Glutamatergic neuron (in vitro differentiated cells): ENCODE measurements at regions not wholly inside any gene's neighbourhood (a gene's known extent, or its start where the extent isn't known, plus 50 kb on each side); places are given as distances from the start of the nearest gene placed in this dataset.
A peak's percentile ranks its signal among the peaks of the same experiment; 100 is the strongest.

Experiments
- DNase-seq: peaks from one replicate; pipeline ENCODE4 v3.0.0; 2022
- H3K27ac Mint-ChIP-seq: one replicate; pipeline ENCODE4 v1.8.0; 2020; ENCODE audit warnings: mild to moderate bottlenecking, mixed read lengths, inconsistent platforms; ENCODE audit not compliant: unreplicated experiment
- H3K27me3 Mint-ChIP-seq: one replicate; pipeline ENCODE4 v1.8.0; 2020; ENCODE audit warnings: mild to moderate bottlenecking, moderate library complexity, mixed read lengths, inconsistent platforms; ENCODE audit not compliant: unreplicated experiment
- H3K36me3 Mint-ChIP-seq: one replicate; pipeline ENCODE4 v1.8.0; 2020; ENCODE audit warnings: mild to moderate bottlenecking, mixed read lengths, inconsistent platforms; ENCODE audit not compliant: unreplicated experiment
- H3K4me1 Mint-ChIP-seq: one replicate; pipeline ENCODE4 v1.8.0; 2020; ENCODE audit warnings: mild to moderate bottlenecking, low read depth, mixed read lengths, inconsistent platforms; ENCODE audit not compliant: unreplicated experiment
- H3K4me3 Mint-ChIP-seq: one replicate; pipeline ENCODE4 v1.8.0; 2020; ENCODE audit warnings: mild to moderate bottlenecking, mixed read lengths, inconsistent platforms; ENCODE audit not compliant: unreplicated experiment
- H3K9me3 Mint-ChIP-seq: one replicate; pipeline ENCODE4 v1.8.0; 2020; ENCODE audit warnings: mild to moderate bottlenecking, moderate library complexity, mixed read lengths, inconsistent platforms; ENCODE audit not compliant: unreplicated experiment
- CTCF ChIP-seq: fragments of 200-600 bp; sonication (generic); IDR thresholded peaks from one replicate; pipeline ENCODE4 v1.5.0; 2021; ENCODE audit not compliant: partially characterized antibody, unreplicated experiment

- no peaks in the 10 kb centered on the region for H3K4me1 Mint-ChIP-seq
- DNase-seq = no peak
- no peak overlapping the region for H3K27ac Mint-ChIP-seq
- TF ChIP-seq CTCF = no peak
- no peaks in the 10 kb centered on the region for H3K36me3 Mint-ChIP-seq
- H3K9me3 Mint-ChIP-seq = no peaks in the 10 kb centered on the region
- no peaks in the 10 kb centered on the region for H3K27me3 Mint-ChIP-seq
- H3K4me3 Mint-ChIP-seq = no peak overlapping the region
Measured at GRCh38 chr7:85770332-85770731, 583.5 kb upstream of the SEMA3D start.

- DNase-seq = no peak
- H3K27me3 Mint-ChIP-seq = no peaks in the 10 kb centered on the region
- no peak overlapping the region for H3K4me3 Mint-ChIP-seq
- no peak overlapping the region for H3K27ac Mint-ChIP-seq
- H3K36me3 Mint-ChIP-seq = no peaks in the 10 kb centered on the region
- no peak for TF ChIP-seq CTCF
- H3K9me3 Mint-ChIP-seq = no peaks in the 10 kb centered on the region
- no peaks in the 10 kb centered on the region for H3K4me1 Mint-ChIP-seq
Measured at GRCh38 chr7:85765698-85766298, 578.9 kb upstream of the SEMA3D start.

- no peaks in the 10 kb centered on the region for H3K9me3 Mint-ChIP-seq
- H3K36me3 Mint-ChIP-seq = no peaks in the 10 kb centered on the region
- no peaks in the 10 kb centered on the region for H3K4me1 Mint-ChIP-seq
- no peak overlapping the region for H3K4me3 Mint-ChIP-seq
- TF ChIP-seq CTCF = no peak
- DNase-seq = no peak
- H3K27me3 Mint-ChIP-seq = no peaks in the 10 kb centered on the region
- no peak overlapping the region for H3K27ac Mint-ChIP-seq
Measured at GRCh38 chr7:85764034-85764433, 577.2 kb upstream of the SEMA3D start.

- Mint-ChIP-seq H3K4me1 (no peaks in the 10 kb centered on the region), H3K27me3 (no peaks in the 10 kb centered on the region), H3K9me3 (no peaks in the 10 kb centered on the region), H3K36me3 (peaks cover 5% of the 10 kb centered on the region), H3K4me3 (no peak overlapping the region), H3K27ac (no peak overlapping the region)
- DNase-seq = no peak
- TF ChIP-seq CTCF = no peak
Measured at GRCh38 chr7:85757348-85757747, 570.5 kb upstream of the SEMA3D start.

- peaks cover 5% of the 10 kb centered on the region for H3K27me3 Mint-ChIP-seq
- H3K9me3 Mint-ChIP-seq = peaks cover 1% of the 10 kb centered on the region
- TF ChIP-seq CTCF = peak; percentile 79
- no peaks in the 10 kb centered on the region for H3K4me1 Mint-ChIP-seq
- peaks cover 12% of the 10 kb centered on the region for H3K36me3 Mint-ChIP-seq
- H3K4me3 Mint-ChIP-seq = no peak overlapping the region
- no peak overlapping the region for H3K27ac Mint-ChIP-seq
- DNase-seq = peak; percentile 74
Measured at GRCh38 chr7:85750454-85750949, 563.6 kb upstream of the SEMA3D start.
